SK-N-MC (cell line): ENCODE measurements at regions not wholly inside any gene's neighbourhood (a gene's known extent, or its start where the extent isn't known, plus 50 kb on each side); places are given as distances from the start of the nearest gene placed in this dataset.

ENCODE experiments used
- EZH2 ChIP-seq: fragments of 200-600 bp; sonication (generic); IDR thresholded peaks from one replicate; pipeline ENCODE4 v1.6.1; 2017; ENCODE audit warnings: antibody characterized with exemption
- FOXP2 ChIP-seq: optimal IDR thresholded peaks from 2 replicates; pipeline ENCODE3; 2011; ENCODE audit warnings: mild to moderate bottlenecking, moderate library complexity; ENCODE audit not compliant: insufficient read depth; ENCODE audit errors: extremely low read length, control extremely low read depth
- POLR2AphosphoS5 ChIP-seq: IDR thresholded peaks from 2 replicates; pipeline ENCODE4 v1.6.1; 2012; ENCODE audit warnings: mild to moderate bottlenecking, low read depth, low read length, borderline replicate concordance

GRCh38 chr7:156578978-156579430, 61.6 kb upstream of the RNF32 start:
- TF ChIP-seq EZH2, result no peak
- TF ChIP-seq POLR2AphosphoS5, result no peak
- TF ChIP-seq FOXP2, result no peak
